GM12801 (cell line): ENCODE measurements at regions not wholly inside any gene's neighbourhood (a gene's known extent, or its start where the extent isn't known, plus 50 kb on each side); places are given as distances from the start of the nearest gene placed in this dataset.

Experiments
- CTCF ChIP-seq: IDR thresholded peaks from one replicate; pipeline ENCODE4 v1.5.1; 2011; ENCODE audit warnings: control low read depth; ENCODE audit not compliant: insufficient read length; ENCODE audit errors: extremely low read depth

GRCh38 chr7:131094685-131095084, 233.0 kb upstream of the MKLN1 start:
- no peak for TF ChIP-seq CTCF

- TF ChIP-seq CTCF, result no peak
These were observed 232.3 kb upstream of the MKLN1 start for GRCh38 chr7:131095346-131095745.

GRCh38 chr7:131096267-131096927, 231.3 kb upstream of the MKLN1 start:
- TF ChIP-seq CTCF, result no peak

DNA sequence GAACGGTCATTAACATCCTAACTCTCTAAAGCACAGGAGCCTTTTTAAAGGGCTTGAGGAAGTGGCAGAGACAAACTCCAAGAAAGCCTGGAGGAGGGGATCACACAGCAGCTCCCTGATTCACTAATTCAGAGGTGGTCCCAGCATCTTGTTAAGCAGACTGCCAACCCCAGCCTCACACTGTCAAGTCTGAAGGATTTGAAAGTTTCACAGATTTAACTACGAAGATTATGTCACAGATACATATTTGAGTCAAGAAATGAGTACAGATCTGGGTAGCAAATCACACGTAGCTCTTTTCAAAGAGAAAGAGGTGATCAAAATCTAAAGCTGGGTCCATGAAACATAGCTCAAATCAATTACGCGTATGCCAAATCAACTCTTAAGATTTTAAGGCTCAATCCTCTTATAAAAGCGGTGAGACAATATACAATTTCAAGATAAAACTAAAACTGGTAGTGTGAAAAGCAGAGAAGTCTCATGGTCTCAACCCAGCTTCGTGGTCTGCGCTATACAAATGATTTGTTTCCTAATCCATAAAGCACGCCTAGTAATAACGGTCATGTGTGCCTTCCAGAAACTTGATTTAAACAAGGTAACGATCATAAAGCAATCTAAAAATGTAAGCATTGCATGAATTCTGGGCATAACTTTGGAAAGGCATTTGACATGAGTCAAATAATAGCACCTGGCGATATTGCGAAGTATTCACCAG, 229.9 kb upstream of the MKLN1 start:
- TF ChIP-seq CTCF, result no peak

DNA sequence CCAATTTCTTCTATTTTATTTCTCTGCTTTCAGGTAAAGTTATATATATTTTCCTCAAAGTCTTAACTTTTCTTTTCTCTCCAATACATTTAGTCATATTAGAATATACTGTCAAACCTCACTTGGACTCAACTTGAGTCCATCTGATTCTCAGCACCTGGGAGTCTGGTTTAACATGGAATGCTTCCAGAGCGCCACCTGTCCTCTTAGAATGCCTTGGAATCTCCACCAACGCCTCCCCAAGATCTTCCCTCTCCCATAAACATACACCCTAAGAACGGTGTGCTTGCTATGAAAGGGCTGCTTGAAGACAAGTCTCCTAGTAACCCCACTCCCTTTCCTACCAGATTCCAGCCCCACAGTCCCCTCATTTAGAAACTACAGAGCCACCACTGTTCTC, 229.1 kb upstream of the MKLN1 start:
- TF ChIP-seq CTCF, result no peak

DNA sequence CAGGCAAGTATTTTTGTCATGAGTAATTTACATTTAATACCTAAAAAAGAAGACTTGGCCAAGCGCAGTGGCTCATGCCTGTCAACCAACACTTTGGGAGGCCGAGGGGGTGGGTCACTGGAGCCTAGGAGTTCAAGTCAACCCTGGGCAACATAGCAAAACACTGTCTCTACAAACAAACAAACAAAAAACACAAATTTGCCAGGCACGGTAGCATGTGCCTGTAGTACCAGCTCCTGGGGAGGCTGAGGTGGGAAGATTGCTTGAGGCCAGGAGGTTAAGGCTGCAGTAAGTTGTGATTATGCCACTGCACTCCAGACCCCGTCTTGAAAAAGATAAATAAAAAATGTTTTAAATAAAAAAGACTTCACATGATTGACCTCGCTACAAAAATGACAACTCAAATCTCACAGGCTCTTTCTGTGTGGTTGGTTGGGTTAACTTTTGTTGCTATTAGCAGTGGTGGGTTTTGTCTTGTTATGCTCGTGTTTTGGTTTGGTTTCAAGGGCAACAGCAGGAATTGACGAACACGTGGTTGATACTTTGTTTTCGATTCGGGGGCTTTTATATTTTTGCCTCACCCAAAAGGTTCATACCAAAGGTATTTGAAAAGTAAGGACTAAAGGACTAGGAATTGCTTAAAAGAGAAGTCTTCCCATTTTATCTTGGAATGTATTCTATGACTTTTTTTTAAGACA, 227.2 kb upstream of the MKLN1 start:
- no peak for TF ChIP-seq CTCF

- TF ChIP-seq CTCF, result no peak
These were observed 223.7 kb upstream of the MKLN1 start for GRCh38 chr7:131103997-131104396.
